ENCODE measurements at regions not wholly inside any gene's neighbourhood (a gene's known extent, or its start where the extent isn't known, plus 50 kb on each side); places are given as distances from the start of the nearest gene placed in this dataset.

- no peak for TF ChIP-seq GATA2 (IDR thresholded peaks at IDR 0.05; ENCODE audit: low read depth, low read length)
- no peak for TF ChIP-seq GATA3 (IDR thresholded peaks at IDR 0.05; ENCODE audit: low read depth, low read length)
Measured at GRCh38 chr20:6348908-6349307, 226.1 kb upstream of the FERMT1 start.

Data from SH-SY5Y (cell line).